ENCODE measurements at regions not wholly inside any gene's neighbourhood (a gene's known extent, or its start where the extent isn't known, plus 50 kb on each side); places are given as distances from the start of the nearest gene placed in this dataset.

GRCh38 chr2:208990716-208991115, 433.1 kb upstream of the MAP2 start:
- Histone ChIP-seq H3K36me3 (ENCODE audit: insufficient read depth, low read length) (no peaks in the 10 kb centered on the region), H3K4me1 (ENCODE audit: insufficient read depth, low read length) (no peaks in the 10 kb centered on the region), H3K4me3 (ENCODE audit: low read length) (no peak overlapping the region), H3K27me3 (ENCODE audit: control insufficient read depth in 1 of 2, insufficient read depth in 2 of 2, low read length in 2 of 2) (no peaks in the 10 kb centered on the region), H3K9me3 (ENCODE audit: control insufficient read depth in 1 of 2, insufficient read depth in 1 of 2, low read length in 2 of 2) (peaks cover 0 to 7% of the 10 kb centered on the region in 2 experiments), H3K27ac (ENCODE audit: low read depth in 1 of 2, low read length in 2 of 2) (no peak overlapping the region)
- no peak for TF ChIP-seq CTCF (IDR thresholded peaks at IDR 0.05)
- no peak overlapping the region for H3K27ac Mint-ChIP-seq
- H3K9me3 Mint-ChIP-seq, result peaks cover 7% of the 10 kb centered on the region
- no peaks in the 10 kb centered on the region for H3K27me3 Mint-ChIP-seq
- H3K36me3 Mint-ChIP-seq (ENCODE audit: low read depth), result no peaks in the 10 kb centered on the region
- CTCF ChIA-PET, result no interaction called here
- POLR2A ChIA-PET, result no interaction called here
- intact Hi-C loops (cut with DNase I, micrococcal nuclease), result no loop called here
- H3K4me3 Mint-ChIP-seq, result no peak overlapping the region
- ATAC-seq (ENCODE audit: poor library complexity) (no peak), DNase-seq (no peak)
- H3K4me1 Mint-ChIP-seq (ENCODE audit: low read depth), result no peaks in the 10 kb centered on the region

GRCh38 chr2:208999911-209000310, 423.9 kb upstream of the MAP2 start:
- TF ChIP-seq CTCF (IDR thresholded peaks at IDR 0.05), result no peak
- ATAC-seq (ENCODE audit: poor library complexity) (no peak), DNase-seq (no peak)
- intact Hi-C loops (cut with DNase I, micrococcal nuclease), result no loop called here
- no peaks in the 10 kb centered on the region for H3K36me3 ChIP-seq (ENCODE audit: insufficient read depth, low read length)
- no peak overlapping the region for H3K4me3 Mint-ChIP-seq
- no peak overlapping the region for H3K27ac Mint-ChIP-seq
- POLR2A ChIA-PET, result no interaction called here
- no peak overlapping the region for H3K27ac ChIP-seq (ENCODE audit: low read depth in 1 of 2, low read length in 2 of 2)
- H3K4me3 ChIP-seq (ENCODE audit: low read length), result no peak overlapping the region
- peaks cover 0 to 10% of the 10 kb centered on the region in 2 experiments for H3K9me3 ChIP-seq (ENCODE audit: control insufficient read depth in 1 of 2, insufficient read depth in 1 of 2, low read length in 2 of 2)
- peaks cover 3% of the 10 kb centered on the region for H3K9me3 Mint-ChIP-seq
- H3K27me3 ChIP-seq (ENCODE audit: control insufficient read depth in 1 of 2, insufficient read depth in 2 of 2, low read length in 2 of 2), result no peaks in the 10 kb centered on the region
- CTCF ChIA-PET, result no interaction called here
- H3K4me1 Mint-ChIP-seq (ENCODE audit: low read depth), result no peaks in the 10 kb centered on the region
- H3K27me3 Mint-ChIP-seq, result no peaks in the 10 kb centered on the region
- H3K36me3 Mint-ChIP-seq (ENCODE audit: low read depth), result no peaks in the 10 kb centered on the region
- no peaks in the 10 kb centered on the region for H3K4me1 ChIP-seq (ENCODE audit: insufficient read depth, low read length)

GRCh38 chr2:209002054-209002453, 421.8 kb upstream of the MAP2 start:
- POLR2A ChIA-PET, result no interaction called here
- no peak for TF ChIP-seq CTCF (IDR thresholded peaks at IDR 0.05)
- Histone ChIP-seq H3K4me3 (ENCODE audit: low read length) (no peak overlapping the region), H3K4me1 (ENCODE audit: insufficient read depth, low read length) (no peaks in the 10 kb centered on the region), H3K27ac (ENCODE audit: low read depth in 1 of 2, low read length in 2 of 2) (no peak overlapping the region), H3K36me3 (ENCODE audit: insufficient read depth, low read length) (no peaks in the 10 kb centered on the region), H3K9me3 (ENCODE audit: control insufficient read depth in 1 of 2, insufficient read depth in 1 of 2, low read length in 2 of 2) (peaks cover 0 to 10% of the 10 kb centered on the region in 2 experiments), H3K27me3 (ENCODE audit: control insufficient read depth in 1 of 2, insufficient read depth in 2 of 2, low read length in 2 of 2) (no peaks in the 10 kb centered on the region)
- no peak for DNase-seq
- Mint-ChIP-seq H3K4me3 (no peak overlapping the region), H3K4me1 (ENCODE audit: low read depth) (no peaks in the 10 kb centered on the region), H3K27ac (no peak overlapping the region), H3K36me3 (ENCODE audit: low read depth) (no peaks in the 10 kb centered on the region), H3K9me3 (peaks cover 10% of the 10 kb centered on the region), H3K27me3 (no peaks in the 10 kb centered on the region)
- CTCF ChIA-PET, result no interaction called here
- no peak for ATAC-seq (ENCODE audit: poor library complexity)
- intact Hi-C loops (cut with DNase I, micrococcal nuclease), result no loop called here

Data from CD4-positive, alpha-beta T cell (primary cell).